ENCODE measurements at regions not wholly inside any gene's neighbourhood (a gene's known extent, or its start where the extent isn't known, plus 50 kb on each side); places are given as distances from the start of the nearest gene placed in this dataset.

- no peak for TF ChIP-seq FOXP2 (optimal IDR thresholded peaks at IDR 0.05; ENCODE audit: borderline replicate concordance, extremely low read depth, extremely low read length, insufficient read depth)
- TF ChIP-seq POLR2AphosphoS5 (IDR thresholded peaks at IDR 0.05; ENCODE audit: low read depth, low read length) = no peak
- no peak for TF ChIP-seq TAF1 (IDR thresholded peaks at IDR 0.05; ENCODE audit: borderline replicate concordance, insufficient read depth, low read length)
Observed at GRCh38 chr10:129029851-129030602, 437.0 kb upstream of the MGMT start.

Data from PFSK-1 (cell line).